SW480 (cell line): ENCODE measurements at regions not wholly inside any gene's neighbourhood (a gene's known extent, or its start where the extent isn't known, plus 50 kb on each side); places are given as distances from the start of the nearest gene placed in this dataset.
A peak's percentile ranks its signal among the peaks of the same experiment; 100 is the strongest.

Experiments used
- DNase-seq: peaks from one replicate; pipeline ENCODE4 v3.0.0-alpha.2; 2016; ENCODE audit warnings: low spot score

DNA sequence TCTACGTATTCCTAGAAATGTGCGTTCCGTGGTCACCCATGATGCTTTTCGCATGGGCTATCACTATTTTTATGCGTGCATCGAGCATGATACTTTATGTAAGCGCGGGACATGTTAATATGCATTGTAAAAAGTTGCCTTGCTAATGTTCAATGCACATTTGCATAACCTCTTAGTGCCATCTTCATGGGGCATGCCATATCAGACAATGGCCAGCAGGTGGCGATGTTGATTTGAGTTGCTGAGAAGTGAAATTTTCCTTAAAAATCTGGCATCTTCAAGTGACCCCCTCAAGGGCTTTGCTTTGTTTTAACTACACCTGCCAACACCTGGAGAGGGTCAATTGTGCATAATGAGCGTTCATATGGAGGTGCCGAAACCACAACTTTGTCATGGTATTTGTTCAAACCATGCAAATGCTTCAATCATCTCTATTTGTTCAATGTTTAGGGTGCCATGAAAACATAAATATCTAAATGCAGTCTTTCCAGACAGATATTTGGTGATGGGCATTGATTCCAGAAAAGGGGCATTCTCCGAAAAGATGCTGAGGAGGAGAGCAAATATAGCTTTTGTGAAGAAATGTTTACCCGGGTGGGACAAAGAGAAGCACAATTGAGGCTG, 833.9 kb upstream of the PRKX start:
- DNase-seq: peak; percentile 8

DNA sequence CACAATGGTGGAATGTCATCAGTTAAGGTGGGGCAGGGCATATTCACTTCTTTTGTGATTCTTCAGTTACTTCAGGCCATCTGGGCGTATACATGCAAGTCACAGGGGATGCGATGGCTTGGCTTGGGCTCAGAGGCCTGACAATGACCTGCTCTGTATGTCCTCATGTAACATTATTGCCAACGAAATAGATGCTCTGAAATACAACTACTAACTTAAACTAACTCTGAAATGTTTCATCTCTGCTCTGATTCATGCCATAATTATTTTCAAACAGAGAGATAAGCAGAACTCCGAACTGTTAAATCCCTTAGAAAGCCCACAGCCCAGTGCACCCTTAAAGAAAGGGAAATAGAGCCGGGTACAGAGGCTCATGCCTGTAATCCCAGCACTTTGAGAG, 832.7 kb upstream of the PRKX start:
- DNase-seq: peak; percentile 6

- no peak for DNase-seq
Measured at GRCh38 chrX:4528247-4528646, 814.8 kb upstream of the PRKX start.

DNA sequence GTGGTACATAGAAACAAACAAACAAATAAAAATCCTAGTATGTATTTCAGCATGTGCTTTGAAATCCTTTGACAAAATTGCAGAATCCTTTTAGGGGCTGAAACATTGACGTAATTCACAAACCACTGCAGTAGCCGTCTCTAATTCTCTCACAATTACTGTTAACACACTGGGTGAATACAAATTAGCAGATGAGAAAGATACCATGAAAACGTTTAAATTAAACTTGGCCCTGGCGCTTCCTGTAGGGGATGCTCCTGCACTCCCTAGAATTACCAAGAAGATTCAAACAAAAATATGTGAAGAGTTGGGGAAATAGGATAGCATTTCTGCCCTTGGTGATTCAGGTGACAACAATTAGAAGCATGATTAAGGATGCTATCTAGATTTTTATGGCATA, 772.5 kb upstream of the PRKX start:
- no peak for DNase-seq

GRCh38 chrX:4484266-4484665, 770.8 kb upstream of the PRKX start:
- no peak for DNase-seq

GRCh38 chrX:4451591-4451990, 738.1 kb upstream of the PRKX start:
- DNase-seq: no peak

DNA sequence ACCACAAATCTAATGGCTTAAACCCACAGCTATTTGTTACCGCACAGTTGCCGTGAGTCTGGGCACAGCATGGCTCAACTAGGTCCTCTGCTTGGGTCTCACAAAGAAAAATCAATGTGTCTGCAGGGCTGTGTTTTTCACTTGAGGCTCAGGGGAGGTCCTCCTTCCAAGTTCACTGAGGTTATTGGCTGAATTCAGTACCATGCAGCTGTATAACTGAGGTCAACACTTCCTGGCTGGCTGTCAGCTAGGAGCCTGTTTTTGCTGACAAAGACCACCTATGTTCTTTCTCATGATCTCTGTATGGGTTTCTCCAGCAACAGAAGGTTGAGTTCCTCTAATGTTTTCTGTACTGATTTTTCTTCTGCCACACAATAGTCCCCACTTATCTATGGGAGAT, 736.7 kb upstream of the PRKX start:
- DNase-seq: no peak

DNA sequence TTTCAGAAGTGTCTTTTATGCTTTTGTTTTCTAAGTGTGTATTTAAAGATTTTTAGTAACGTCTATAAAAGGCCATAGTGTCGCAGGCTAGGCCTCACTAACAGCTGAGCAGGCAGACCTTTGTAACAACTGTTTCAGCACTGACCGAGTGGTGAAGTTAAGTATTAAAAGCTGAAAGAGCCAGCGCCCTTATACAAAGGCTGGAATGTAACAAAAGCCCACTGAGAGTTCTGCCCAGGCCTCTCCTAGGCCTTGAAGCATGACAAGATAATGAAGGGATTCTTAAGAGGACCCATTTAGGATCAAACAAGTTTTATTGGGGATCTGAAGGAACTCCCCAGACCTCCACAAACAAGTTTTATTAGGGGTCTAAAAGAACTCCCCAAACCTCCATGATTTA, 722.5 kb upstream of the PRKX start:
- no peak for DNase-seq

- DNase-seq: no peak
Measured at GRCh38 chrX:4397471-4397870, 684.0 kb upstream of the PRKX start.

DNA sequence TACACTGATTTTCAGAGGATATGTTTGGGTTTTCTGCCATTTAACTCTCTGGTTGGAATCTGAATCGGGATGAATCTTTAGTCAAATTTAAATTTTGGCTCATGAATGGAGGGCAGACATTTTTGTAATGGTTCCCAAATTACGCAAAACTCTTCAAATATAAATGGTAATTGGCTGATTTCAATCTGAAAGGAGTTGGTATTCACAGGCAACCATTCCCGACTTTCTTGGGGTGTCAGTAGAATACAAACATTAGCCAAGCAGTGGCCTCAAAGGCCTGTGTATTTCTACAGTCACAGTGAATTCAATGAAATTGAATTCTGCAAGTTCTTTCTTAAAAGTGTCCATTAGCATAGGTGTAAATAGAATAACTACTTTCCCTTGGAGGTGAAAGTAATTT, 668.8 kb upstream of the PRKX start:
- DNase-seq: no peak

- DNase-seq: no peak
Measured at GRCh38 chrX:4380710-4381109, 667.3 kb upstream of the PRKX start.

GRCh38 chrX:4379071-4379470, 665.6 kb upstream of the PRKX start:
- DNase-seq: no peak

DNA sequence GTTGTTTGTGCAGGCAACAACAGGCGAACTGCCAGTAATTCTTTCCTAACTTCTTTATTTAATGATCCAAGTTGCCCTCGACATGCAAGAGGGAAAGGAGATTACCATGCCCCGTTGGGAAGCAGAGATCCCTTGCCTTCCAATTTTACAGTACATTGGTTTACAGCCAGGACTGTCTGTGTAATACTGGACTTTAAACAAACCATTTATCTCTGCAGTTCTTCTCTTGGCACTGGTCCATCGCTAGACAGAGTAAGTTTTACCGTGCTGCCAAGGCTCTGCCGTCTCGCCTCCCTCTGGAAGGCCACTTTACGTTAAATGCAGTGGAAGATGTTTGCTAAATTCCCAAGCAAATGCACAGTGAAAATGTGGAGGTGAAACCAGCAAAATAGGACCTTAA, 660.3 kb upstream of the PRKX start:
- no peak for DNase-seq

DNA sequence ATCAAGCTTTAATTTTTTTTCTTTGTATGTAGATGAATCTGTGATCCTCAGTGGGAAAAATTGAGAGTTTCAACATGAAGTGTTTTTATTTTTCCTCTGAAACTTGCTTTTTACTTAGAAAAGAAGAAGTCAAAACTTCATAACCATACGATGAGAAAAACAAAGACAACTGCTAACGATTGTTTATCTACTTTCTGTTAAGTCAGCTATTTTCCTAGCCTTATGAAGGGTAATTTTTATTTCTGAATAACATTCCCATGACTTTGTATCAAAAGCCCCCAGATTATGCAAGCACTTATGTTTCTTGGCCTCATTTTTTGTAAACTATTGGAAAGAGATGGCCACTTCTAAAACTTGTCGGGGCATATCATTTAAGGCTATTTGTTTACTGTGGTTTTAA, 645.1 kb upstream of the PRKX start:
- DNase-seq: no peak

DNA sequence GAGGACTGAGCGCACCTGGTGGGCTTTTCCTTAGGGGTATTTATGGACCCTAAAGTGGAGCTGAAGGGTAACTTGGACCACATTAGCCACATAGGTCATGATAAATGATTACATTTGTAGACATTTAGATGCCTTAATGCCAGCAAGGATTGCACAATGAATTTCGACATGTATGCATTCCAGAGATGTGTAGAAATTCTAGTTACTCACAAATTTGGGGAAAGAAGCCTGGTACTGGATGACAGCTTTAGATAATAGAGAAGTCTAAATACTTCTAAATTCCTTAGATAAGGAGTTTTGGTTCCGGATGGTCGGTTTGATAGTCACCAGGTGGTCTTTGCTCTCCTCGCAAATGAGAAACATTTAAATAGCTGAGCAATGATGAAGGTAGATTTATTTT, 609.5 kb upstream of the PRKX start:
- DNase-seq: no peak

DNA sequence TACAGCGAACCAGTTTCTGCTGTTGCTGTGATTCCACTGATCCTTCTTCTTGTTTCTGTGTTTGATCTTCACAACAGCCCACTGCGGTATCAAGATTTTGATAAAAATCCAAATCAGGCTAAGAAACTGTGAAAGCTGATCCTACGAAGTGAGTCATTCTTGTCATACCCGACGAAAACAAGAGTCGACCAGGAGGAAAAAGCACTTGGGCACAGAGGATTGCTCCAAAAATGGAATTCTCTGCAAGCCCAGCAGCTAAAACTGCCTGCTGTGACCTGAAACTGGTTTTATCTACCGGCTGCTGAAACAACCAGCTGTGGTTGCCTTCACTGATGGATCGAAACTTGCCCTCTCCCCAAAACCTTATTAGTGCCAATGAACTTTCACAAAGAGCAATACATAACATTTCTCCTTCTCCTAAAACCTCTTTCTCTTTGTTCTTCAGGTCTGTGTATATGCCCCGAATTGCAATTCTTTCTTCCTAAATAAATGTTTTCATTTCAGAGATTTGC, 607.0 kb upstream of the PRKX start:
- no peak for DNase-seq

DNA sequence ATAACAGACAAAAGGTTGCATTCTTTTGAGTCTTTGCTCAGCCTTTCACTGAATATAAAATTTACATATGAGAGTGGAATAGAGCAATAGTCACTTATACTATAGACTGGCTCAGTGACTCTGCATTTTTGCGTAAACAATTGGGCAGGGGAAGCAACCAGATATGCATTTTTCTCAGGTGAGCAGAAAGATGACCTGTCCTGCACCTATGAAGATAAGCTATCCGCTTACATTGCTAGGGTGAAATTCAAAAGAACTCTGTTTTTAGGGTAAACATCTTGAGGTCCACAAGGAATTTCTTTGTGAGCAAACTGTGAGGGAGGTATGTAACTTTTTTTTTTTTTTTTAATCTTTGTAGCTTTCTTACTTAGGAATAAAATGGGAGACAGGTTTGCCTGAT, 602.4 kb upstream of the PRKX start:
- no peak for DNase-seq

- DNase-seq: no peak
Measured at GRCh38 chrX:4314586-4314985, 601.1 kb upstream of the PRKX start.

DNA sequence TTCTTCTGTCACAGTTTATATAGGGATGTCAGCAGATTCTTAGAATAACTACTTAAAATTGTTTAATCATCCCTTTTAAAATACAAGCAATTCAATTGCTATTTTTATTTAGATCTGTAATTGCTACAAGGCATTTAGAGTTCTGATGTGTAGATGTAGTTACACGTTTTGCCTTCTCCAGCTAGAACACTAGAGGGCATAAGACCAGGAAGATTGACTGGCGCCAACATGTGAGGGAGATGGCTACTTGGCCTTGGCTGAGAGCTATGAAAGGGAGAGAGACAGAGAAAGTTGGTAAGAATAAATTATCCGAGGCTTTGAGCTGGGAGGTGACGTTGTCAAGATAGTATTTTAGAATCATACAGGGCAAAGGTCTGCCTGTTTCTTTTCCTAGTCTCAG, 563.7 kb upstream of the PRKX start:
- peak; percentile 2 for DNase-seq

DNA sequence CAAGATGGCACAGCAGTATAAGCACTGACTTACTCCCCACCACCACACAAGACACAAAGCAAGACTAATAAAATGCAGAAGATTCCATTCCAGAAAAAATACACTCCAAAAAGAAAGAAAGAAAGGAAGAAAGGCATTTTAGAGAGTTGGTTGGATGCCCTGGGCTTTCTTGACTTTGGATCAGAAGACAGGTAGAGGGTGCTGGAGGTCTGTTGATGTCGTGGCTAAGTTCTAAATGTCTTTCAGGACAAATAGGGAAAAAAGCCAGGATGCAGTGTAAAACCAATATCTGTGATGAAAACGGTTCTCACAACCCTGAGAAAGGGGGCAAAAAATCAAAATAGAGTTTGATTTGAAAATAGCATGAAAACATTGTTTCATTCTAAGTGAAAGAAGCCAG, 555.2 kb upstream of the PRKX start:
- no peak for DNase-seq

DNA sequence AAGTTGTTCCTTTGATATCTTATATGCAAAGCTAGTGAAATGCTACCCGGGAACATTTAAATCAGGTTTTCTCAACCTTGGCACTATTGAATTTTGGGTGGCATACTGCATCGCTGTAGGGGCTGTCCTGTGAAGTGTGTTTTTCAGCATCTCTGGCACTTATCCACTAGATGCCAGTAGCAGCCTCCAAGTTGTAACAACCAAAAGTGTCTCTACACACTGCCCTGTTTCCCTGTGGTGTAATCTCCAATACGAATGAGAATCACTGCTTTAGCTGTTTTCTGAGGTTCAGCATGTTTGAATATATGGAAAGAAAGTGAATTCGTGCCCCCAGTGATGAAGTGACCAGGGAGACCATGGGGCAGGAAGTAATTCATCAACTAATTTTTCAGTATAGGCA, 551.6 kb upstream of the PRKX start:
- no peak for DNase-seq

DNA sequence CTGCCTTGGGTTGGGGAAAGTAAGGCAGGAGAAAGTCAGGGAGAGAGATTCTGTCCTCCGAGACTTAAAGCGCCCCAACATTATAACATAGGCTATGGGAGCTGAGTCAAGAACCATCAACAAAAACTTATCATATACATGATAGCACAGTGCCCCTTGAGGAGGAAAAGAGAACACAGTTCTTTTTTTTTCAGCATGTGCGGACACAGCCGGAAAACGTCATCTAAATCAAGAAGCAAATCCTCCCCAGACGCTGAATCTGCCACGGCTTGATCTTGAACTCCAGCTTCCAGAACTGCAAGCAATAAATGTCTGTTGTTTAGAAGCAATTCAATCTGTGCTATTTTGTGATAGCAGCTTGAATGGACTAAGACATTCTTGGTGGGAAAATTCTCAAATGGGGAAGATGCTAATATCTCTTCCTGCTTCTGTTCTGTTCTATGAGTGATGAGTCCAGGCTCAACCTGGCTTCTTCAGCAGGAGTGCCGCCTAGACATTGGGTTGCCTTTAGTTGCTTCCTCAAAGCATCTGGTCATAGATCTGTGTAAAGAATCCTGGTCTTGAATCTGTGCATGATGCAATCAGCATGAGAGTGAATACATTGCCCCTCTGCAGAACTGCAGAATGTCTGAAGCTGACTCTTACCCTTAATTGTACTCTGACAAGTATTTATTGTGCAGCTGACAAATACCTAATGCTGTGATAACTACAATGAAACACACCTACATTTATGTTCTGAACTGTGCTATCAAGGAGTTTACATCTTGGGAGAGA, 549.8 kb upstream of the PRKX start:
- peak; percentile 5 for DNase-seq

DNA sequence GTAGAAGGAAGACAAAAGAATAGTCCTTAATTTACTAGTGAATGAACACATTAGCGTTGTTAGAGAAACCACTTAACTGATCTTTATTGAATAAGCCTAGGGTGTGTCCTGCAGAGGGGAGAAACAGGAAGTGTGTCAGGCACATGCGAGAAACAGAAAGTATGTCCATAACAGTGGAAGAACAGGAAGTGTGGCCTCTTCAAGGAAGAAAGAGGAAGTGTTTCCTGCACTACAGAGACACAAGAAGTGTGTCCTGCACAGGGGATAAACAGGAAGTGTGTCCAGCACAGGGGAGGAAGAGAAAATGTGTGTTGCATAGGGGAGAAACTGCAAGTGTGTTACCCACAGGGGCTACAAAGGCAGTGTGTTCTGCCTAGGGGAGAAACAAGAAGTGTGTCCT, 539.6 kb upstream of the PRKX start:
- no peak for DNase-seq

DNA sequence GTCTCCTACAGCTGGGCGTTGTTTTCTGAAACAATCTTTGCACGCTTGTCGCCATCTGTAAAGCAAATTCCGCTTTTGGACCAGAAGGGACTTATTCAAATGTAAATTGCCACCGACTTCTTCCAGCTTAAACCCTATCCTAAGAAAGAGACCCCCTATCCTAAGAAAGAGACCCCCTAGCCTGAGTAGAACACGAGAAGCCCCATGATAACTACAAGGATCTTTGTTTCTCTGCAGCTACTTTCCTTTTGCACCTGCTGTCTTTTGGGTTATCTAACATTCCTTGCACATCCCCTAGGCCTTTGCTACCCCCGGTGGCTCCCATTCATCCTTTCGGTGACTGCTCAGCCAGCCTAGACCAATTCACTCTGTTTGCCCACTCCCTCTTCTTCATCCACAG, 536.0 kb upstream of the PRKX start:
- DNase-seq: no peak
